HG02798 (cell line): ENCODE measurements at regions not wholly inside any gene's neighbourhood (a gene's known extent, or its start where the extent isn't known, plus 50 kb on each side); places are given as distances from the start of the nearest gene placed in this dataset.
A peak's percentile ranks its signal among the peaks of the same experiment; 100 is the strongest.
"Not testable (repeated sequence)": the region's sequence is repeated elsewhere in the genome, so short reads cannot be mapped to it uniquely, and the experiment has no call there.

Experiments used
- ATAC-seq: cut with Tn5 transposase; IDR thresholded peaks from one replicate; pipeline ENCODE4 v1.9.1; 2021; ENCODE audit warnings: mild to moderate bottlenecking; ENCODE audit not compliant: unreplicated experiment, poor library complexity

DNA sequence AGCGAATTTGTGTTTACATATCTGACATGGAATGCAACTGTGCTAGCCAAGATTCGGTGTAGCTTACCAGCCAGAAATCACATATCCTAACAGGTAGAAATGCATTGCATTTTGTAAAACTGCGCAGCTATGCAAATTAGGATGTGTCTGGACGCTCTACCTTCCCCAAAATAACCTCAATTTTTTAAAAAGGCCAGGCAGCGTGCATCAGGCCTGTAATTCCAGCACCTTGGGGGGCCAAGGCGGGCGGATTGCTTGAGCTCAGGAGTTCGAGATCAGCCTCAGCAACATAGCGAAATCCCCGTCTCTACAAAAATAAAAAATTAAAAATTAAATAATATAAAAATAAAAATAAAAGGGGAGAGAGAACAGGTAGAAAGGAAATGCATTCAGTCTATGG is 305.0 kb downstream of the TYW1 start:
- no peak for ATAC-seq

- peak; percentile 90 for ATAC-seq
Measured at GRCh38 chr7:67302113-67303039, 305.7 kb downstream of the TYW1 start.

DNA sequence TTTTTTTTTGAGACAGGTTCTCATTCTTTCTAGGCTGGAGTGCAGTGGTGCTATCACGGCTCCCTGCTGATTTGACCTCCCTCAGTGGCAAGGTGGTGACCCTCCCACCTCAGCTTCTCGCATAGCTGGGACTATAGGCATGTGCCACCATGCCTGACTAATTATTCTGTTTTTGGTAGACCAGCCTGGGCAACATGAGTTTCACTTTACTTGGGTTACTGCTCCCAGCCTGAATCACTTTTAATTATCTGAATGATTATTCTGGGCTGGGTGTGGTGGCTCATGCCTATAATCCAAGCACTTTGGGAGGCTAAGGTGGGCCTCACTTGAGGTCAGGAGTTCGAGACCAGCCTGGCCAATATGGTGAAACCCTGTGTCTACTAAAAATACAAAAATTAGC is 308.2 kb downstream of the TYW1 start:
- not testable (repeated sequence) for ATAC-seq

DNA sequence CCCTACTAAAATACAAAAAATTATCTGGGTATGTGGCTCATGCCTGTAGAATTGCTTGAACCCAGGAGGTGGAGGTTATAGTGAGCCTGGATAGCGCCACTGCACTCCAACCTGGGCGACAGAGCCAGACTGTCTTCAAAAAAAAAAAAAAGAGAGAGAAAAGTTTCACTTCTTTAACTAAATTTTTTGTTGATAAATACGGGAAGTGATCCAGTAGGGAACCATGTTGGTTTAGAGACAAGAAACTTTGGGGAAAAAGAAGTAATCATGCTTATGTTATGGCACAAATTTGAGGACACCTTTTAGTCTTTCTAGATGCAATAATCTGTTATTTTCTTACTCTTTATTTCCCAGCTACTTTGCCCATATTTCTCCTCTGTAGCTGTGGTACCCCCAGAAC is 309.7 kb downstream of the TYW1 start:
- ATAC-seq, result no peak

- no peak for ATAC-seq
Measured at GRCh38 chr7:67309764-67310549, 313.3 kb downstream of the TYW1 start.

- ATAC-seq, result no peak
Measured at GRCh38 chr7:67311901-67312300, 315.3 kb downstream of the TYW1 start.

DNA sequence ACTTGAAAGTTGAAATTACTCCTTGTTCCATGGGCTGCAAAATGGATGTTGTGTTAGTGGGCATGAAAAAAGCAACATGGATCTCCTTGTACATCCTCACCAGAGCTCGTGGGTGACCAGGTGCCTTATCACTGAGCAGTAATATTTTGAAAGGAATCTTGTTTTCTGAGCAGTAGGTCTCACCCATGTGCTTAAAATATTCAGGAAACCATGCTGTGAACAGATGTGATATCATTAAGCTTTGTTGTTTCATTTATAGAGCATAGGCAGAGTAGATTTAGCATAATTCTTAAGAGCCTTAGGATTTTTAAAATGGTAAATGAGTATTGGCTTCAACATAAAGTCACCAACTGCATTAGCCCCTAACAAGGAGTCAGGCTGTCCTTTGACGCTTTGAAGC is 316.6 kb downstream of the TYW1 start:
- no peak for ATAC-seq

GRCh38 chr7:67316902-67317301 is 320.3 kb downstream of the TYW1 start:
- ATAC-seq, result not testable (repeated sequence)

- not testable (repeated sequence) for ATAC-seq
Measured at GRCh38 chr7:67328257-67328656, 331.6 kb downstream of the TYW1 start.

DNA sequence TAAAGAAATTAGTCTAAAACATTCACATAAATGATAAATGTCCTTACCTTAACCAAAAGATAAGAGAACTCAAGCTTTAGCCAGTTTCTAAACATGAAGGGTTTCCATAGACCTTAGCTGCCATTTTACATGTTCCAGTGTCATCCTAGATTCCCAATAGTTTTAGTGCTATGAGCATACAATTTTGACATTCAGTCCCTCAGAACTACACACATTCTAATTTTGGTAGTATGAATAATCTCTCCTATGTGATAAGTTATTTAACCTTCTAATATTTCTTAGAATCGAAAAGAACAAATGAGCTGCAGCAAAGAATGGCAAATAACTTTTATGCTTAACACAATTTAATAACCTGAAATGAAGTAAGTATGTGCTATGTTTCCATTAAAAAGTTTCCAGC is 338.5 kb downstream of the TYW1 start:
- not testable (repeated sequence) for ATAC-seq

DNA sequence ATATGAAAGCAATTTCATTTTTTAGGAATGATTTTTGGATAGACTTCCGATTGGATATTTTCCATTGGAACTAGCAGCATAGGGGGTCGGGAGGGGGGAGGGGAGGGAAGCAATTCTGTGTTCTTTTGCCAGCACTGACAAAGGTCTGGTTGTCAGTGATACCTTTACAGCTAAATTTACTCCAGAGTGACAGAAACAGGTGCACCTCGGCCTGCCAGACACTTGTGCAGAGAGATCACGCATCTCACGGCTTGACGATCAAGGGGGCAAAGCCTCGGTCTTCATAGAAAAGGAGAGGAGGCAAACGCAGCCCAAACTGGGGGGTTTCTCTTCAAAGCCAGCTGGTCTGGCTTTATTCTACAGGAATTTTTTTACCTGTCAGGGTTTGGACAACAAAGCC is 339.0 kb downstream of the TYW1 start:
- ATAC-seq, result not testable (repeated sequence)

GRCh38 chr7:67338545-67338944 is 341.9 kb downstream of the TYW1 start:
- ATAC-seq, result not testable (repeated sequence)

- ATAC-seq, result no peak
Measured at GRCh38 chr7:67341153-67341768, 344.6 kb downstream of the TYW1 start.

DNA sequence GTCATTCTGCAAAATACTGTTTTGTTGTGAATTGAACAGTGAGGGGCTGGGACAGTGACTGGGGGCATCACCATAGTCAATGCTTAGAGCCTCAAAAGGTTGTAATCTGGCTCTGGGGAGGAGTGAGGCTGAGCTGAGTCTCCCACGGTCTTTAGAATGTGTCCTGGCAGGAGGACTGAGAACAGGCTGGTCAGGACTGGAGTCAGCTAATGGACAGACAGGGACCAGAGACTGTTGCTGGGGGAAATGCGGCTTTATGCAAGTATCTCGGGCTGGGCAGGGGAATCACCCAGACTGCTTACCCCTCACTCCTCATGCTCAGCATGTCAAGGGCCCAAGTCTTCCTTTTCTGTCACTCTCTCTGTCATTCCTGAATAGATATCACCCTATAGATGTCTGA is 346.5 kb downstream of the TYW1 start:
- ATAC-seq, result no peak

GRCh38 chr7:67343572-67343971 is 346.9 kb downstream of the TYW1 start:
- no peak for ATAC-seq

- ATAC-seq, result no peak
Measured at GRCh38 chr7:67344481-67345193, 348.0 kb downstream of the TYW1 start.

DNA sequence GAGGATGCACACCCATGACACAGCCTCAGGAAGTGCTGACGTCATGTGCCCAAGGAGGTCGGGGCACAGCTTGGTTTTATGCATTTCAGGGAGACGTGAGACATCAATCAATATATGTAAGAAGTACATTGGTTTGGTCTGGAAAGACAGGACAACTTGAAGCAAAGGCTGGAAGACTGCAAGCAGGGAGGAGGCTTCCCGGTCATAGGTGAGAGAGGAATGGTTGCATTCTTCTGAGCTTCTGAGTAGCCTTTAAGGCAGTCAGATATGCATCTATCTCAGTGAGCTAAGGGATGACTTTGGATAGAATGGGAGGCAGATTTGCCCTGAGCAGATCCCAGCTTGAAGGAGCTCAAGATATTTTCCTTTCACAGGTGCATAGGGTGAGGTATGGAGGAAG is 349.5 kb downstream of the TYW1 start:
- ATAC-seq, result no peak

DNA sequence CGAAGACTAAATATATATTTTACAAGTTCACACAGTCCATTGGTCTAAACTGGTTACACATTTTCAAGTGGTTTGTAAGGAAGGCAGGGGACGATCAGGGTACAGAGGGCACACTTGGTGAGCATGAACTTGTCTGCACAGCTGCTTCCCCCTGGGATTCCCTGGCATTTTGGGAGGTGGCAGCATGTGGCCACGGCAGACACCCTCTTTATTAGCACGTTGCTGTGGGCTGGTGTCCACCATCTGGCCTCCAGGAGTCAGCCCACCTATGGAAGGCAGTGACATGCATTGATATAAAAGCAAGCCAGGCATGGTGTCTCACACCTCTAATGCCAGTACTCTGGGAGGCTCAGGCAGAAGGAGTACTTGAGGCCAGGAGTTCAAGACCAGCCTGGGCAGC is 350.2 kb downstream of the TYW1 start:
- ATAC-seq, result no peak

GRCh38 chr7:67348171-67348570 is 351.5 kb downstream of the TYW1 start:
- ATAC-seq, result no peak

GRCh38 chr7:67357653-67358052 is 361.0 kb downstream of the TYW1 start:
- not testable (repeated sequence) for ATAC-seq
